WTC11 (cell line): ENCODE measurements at regions not wholly inside any gene's neighbourhood (a gene's known extent, or its start where the extent isn't known, plus 50 kb on each side); places are given as distances from the start of the nearest gene placed in this dataset.
"Not testable (repeated sequence)": the region's sequence is repeated elsewhere in the genome, so short reads cannot be mapped to it uniquely, and the experiment has no call there.

ENCODE experiments used
- ATAC-seq: fragments of 200-7000 bp; cut with Tn5 transposase; 2 replicates; pipeline ENCODE4 v1.10.0; 2021; ENCODE audit warnings: mild to moderate bottlenecking, moderate library complexity
- CTCF ChIA-PET: fragments of 300-600 bp; sonication (Branson Sonifier 250); formaldehyde crosslinking; loops from one replicate; lab custom pipeline; 2021; ENCODE audit warnings: antibody characterized with exemption; lab: Charles Lee
- POLR2A ChIA-PET: fragments of 350-600 bp; sonication (Branson Sonifier 250); formaldehyde crosslinking; loops from one replicate; lab custom pipeline; 2021; ENCODE audit warnings: antibody characterized with exemption; lab: Charles Lee
- DNase-seq: peaks from one replicate; pipeline ENCODE4 v3.0.0; 2021; ENCODE audit warnings: low spot score
- H3K27ac Mint-ChIP-seq: 2 replicates; pipeline ENCODE4 v1.8.0; 2021; ENCODE audit warnings: mixed read lengths
- H3K27me3 Mint-ChIP-seq: 2 replicates; pipeline ENCODE4 v1.8.0; 2021; ENCODE audit warnings: low read depth, mild to moderate bottlenecking, moderate library complexity, mixed read lengths
- H3K36me3 Mint-ChIP-seq: 2 replicates; pipeline ENCODE4 v1.8.0; 2021; ENCODE audit warnings: mixed read lengths
- H3K4me1 Mint-ChIP-seq: 2 replicates; pipeline ENCODE4 v1.8.0; 2022; ENCODE audit warnings: mixed read lengths
- H3K4me3 Mint-ChIP-seq: 2 replicates; pipeline ENCODE4 v1.8.0; 2021; ENCODE audit warnings: mild to moderate bottlenecking, moderate library complexity, mixed read lengths
- H3K9me3 Mint-ChIP-seq: 2 replicates; pipeline ENCODE4 v1.8.0; 2021; ENCODE audit warnings: mixed read lengths
- AFF4 ChIP-seq: sonication (generic); formaldehyde crosslinking; IDR thresholded peaks from 2 replicates; pipeline ENCODE4 v1.8.1; 2023; ENCODE audit warnings: mild to moderate bottlenecking, missing genetic modification reagents, borderline replicate concordance
- ESRRA ChIP-seq: sonication (generic); formaldehyde crosslinking; IDR thresholded peaks from 2 replicates; pipeline ENCODE4 v1.8.1; 2022; ENCODE audit warnings: mild to moderate bottlenecking, missing genetic modification reagents, borderline replicate concordance
- ETV6 ChIP-seq: sonication (generic); formaldehyde crosslinking; IDR thresholded peaks from 2 replicates; pipeline ENCODE4 v1.8.1; 2022; ENCODE audit warnings: mild to moderate bottlenecking, missing genetic modification reagents
- JUN ChIP-seq: sonication (generic); formaldehyde crosslinking; IDR thresholded peaks from 2 replicates; pipeline ENCODE4 v1.8.0; 2023; ENCODE audit warnings: mild to moderate bottlenecking, missing genetic modification reagents
- NR1H2 ChIP-seq: sonication (generic); formaldehyde crosslinking; IDR thresholded peaks from 2 replicates; pipeline ENCODE4 v1.9.0; 2021; ENCODE audit warnings: mild to moderate bottlenecking, moderate library complexity, missing genetic modification reagents
- PRDM15 ChIP-seq: sonication (generic); formaldehyde crosslinking; IDR thresholded peaks from 2 replicates; pipeline ENCODE4 v1.8.0; 2022; ENCODE audit warnings: missing genetic modification reagents
- PREB ChIP-seq: sonication (generic); formaldehyde crosslinking; IDR thresholded peaks from 2 replicates; pipeline ENCODE4 v1.8.1; 2022; ENCODE audit warnings: mild to moderate bottlenecking, missing genetic modification reagents, moderate library complexity, borderline replicate concordance
- PRRX2 ChIP-seq: fragments of 250-450 bp; sonication (Bioruptor Pico); IDR thresholded peaks from 2 replicates; pipeline ENCODE4 v1.8.0; 2021; ENCODE audit warnings: mild to moderate bottlenecking
- RELA ChIP-seq: sonication (generic); formaldehyde crosslinking; IDR thresholded peaks from 2 replicates; pipeline ENCODE4 v1.8.1; 2022; ENCODE audit warnings: missing genetic modification reagents, mild to moderate bottlenecking, borderline replicate concordance
- SMAD4 ChIP-seq: sonication (generic); formaldehyde crosslinking; IDR thresholded peaks from 2 replicates; pipeline ENCODE4 v1.8.0; 2022; ENCODE audit warnings: mild to moderate bottlenecking, missing genetic modification reagents
- SP1 ChIP-seq: sonication (generic); formaldehyde crosslinking; conservative IDR thresholded peaks from 2 replicates; pipeline ENCODE4 v1.8.1; 2022; ENCODE audit warnings: missing genetic modification reagents
- TP53 ChIP-seq: sonication (generic); formaldehyde crosslinking; IDR thresholded peaks from 2 replicates; pipeline ENCODE4 v1.8.1; 2023; ENCODE audit warnings: mild to moderate bottlenecking, missing genetic modification reagents
- ZMAT4 ChIP-seq: fragments of 250-450 bp; sonication (Bioruptor Pico); IDR thresholded peaks from 2 replicates; pipeline ENCODE4 v1.9.0; 2021; ENCODE audit warnings: mild to moderate bottlenecking
- ZNF263 ChIP-seq: sonication (generic); formaldehyde crosslinking; IDR thresholded peaks from 2 replicates; pipeline ENCODE4 v1.8.1; 2022; ENCODE audit warnings: low read depth, mild to moderate bottlenecking, moderate library complexity, missing genetic modification reagents
- ZNF416 ChIP-seq: fragments of 250-450 bp; sonication (Bioruptor Pico); IDR thresholded peaks from 2 replicates; pipeline ENCODE4 v1.9.0; 2021; ENCODE audit warnings: mild to moderate bottlenecking, inconsistent platforms

GRCh38 chr4:108443585-108443984 is 176.8 kb upstream of the RPL34 start:
- no peak overlapping the region; the same call in 1 of the 2 replicates for H3K27ac Mint-ChIP-seq
- H3K36me3 Mint-ChIP-seq, result peaks cover 5% of the 10 kb centered on the region
- ChIA-PET POLR2A (no interaction called here), CTCF (interaction anchor here (0.7 kb wide), 1 partner anchor 425 kb away, joined by 3 read pairs; no protein-coding TSS in a partner anchor)
- peaks cover 21% of the 10 kb centered on the region for H3K9me3 Mint-ChIP-seq
- no peaks in the 10 kb centered on the region for H3K4me1 Mint-ChIP-seq
- H3K27me3 Mint-ChIP-seq, result no peaks in the 10 kb centered on the region; the same call in 1 of the 2 replicates
- H3K4me3 Mint-ChIP-seq, result no peak overlapping the region
- TF ChIP-seq PRDM15 (CRISPR knock-in tag) (no peak), SP1 (CRISPR knock-in tag) (no peak), TP53 (CRISPR knock-in tag) (no peak)
- ATAC-seq (no peak), DNase-seq (no peak)

- Mint-ChIP-seq H3K36me3 (no peaks in the 10 kb centered on the region), H3K27ac (no peak overlapping the region), H3K27me3 (no peaks in the 10 kb centered on the region; the same call in 1 of the 2 replicates), H3K4me3 (no peak overlapping the region), H3K9me3 (peaks cover 5% of the 10 kb centered on the region), H3K4me1 (no peaks in the 10 kb centered on the region)
- TF ChIP-seq ESRRA (no peak), PREB (CRISPR knock-in tag) (no peak), PRDM15 (CRISPR knock-in tag) (no peak)
- DNase-seq, result no peak
- POLR2A ChIA-PET, result no interaction called here
- CTCF ChIA-PET, result no interaction called here
- ATAC-seq, result no peak
Observed at GRCh38 chr4:108433832-108434231, 186.5 kb upstream of the RPL34 start.

- CTCF ChIA-PET, H3K36me3 Mint-ChIP-seq, H3K27me3 Mint-ChIP-seq, DNase-seq, H3K27ac Mint-ChIP-seq, ATAC-seq, H3K4me1 Mint-ChIP-seq, H3K9me3 Mint-ChIP-seq, H3K4me3 Mint-ChIP-seq, POLR2A ChIA-PET: not testable (repeated sequence)
Observed at GRCh38 chr4:108433394-108433793, 187.0 kb upstream of the RPL34 start.

GRCh38 chr4:108432418-108432817 is 188.0 kb upstream of the RPL34 start:
- ChIA-PET POLR2A (no interaction called here), CTCF (no interaction called here)
- DNase-seq, result no peak
- Mint-ChIP-seq H3K9me3 (peaks cover 5% of the 10 kb centered on the region), H3K27ac (no peak overlapping the region), H3K36me3 (no peaks in the 10 kb centered on the region), H3K4me3 (no peak overlapping the region), H3K27me3 (no peaks in the 10 kb centered on the region; the same call in 1 of the 2 replicates)
- ATAC-seq, result no peak
- TF ChIP-seq JUN (CRISPR knock-in tag) (no peak), ZMAT4 (no peak), SMAD4 (no peak), AFF4 (CRISPR knock-in tag) (no peak), ETV6 (CRISPR knock-in tag) (no peak), ZNF263 (CRISPR knock-in tag) (no peak), PRRX2 (CRISPR knock-in tag) (no peak), RELA (CRISPR knock-in tag) (no peak), ZNF416 (no peak), NR1H2 (no peak)
- TF ChIP-seq, all 79 proteins: peak for 0
- no peaks in the 10 kb centered on the region for H3K4me1 Mint-ChIP-seq
